GM12892 (cell line): ENCODE measurements at regions not wholly inside any gene's neighbourhood (a gene's known extent, or its start where the extent isn't known, plus 50 kb on each side); places are given as distances from the start of the nearest gene placed in this dataset.

Experiments used
- POLR2A ChIP-seq: IDR thresholded peaks from 2 replicates; pipeline ENCODE4 v1.6.1; 2011; ENCODE audit warnings: low read depth, low read length, control low read depth
- POLR2AphosphoS5 ChIP-seq: IDR thresholded peaks from 2 replicates; pipeline ENCODE4 v1.6.1; 2011; ENCODE audit warnings: low read depth, low read length, control low read depth

- TF ChIP-seq POLR2A: no peak
- TF ChIP-seq POLR2AphosphoS5: no peak
These were observed 114.1 kb upstream of the HDAC4 start for GRCh38 chr2:239514754-239515530.
